ENCODE measurements at regions not wholly inside any gene's neighbourhood (a gene's known extent, or its start where the extent isn't known, plus 50 kb on each side); places are given as distances from the start of the nearest gene placed in this dataset.

DNA sequence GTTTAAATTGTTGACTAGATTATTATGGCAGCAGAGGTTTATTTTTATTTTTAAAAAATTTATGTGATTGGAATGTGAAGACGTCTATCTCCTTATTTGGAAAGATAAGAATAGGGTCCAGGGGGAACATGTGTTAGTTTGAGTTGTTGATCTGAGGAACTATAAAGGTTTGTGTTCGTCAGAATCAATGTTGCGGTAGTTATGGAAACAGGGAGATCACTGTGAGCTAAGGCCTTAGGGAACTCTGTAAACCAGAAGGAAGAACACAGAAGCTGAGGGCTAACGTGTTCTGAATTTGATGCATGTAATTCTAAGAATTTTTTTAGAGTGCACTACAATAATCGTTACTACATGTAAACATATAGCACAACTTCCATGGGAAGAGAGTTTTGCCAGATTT is 168.5 kb upstream of the ZSWIM2 start:
- Histone ChIP-seq H3K9me3 (ENCODE audit: insufficient read depth, low read length) (no peaks in the 10 kb centered on the region), H3K9ac (ENCODE audit: low read length) (no peak overlapping the region), H3K4me2 (ENCODE audit: low read length) (no peak overlapping the region), H3K4me3 (ENCODE audit: low read length) (no peak overlapping the region), H4K20me1 (ENCODE audit: insufficient read depth, low read length) (no peaks in the 10 kb centered on the region), H3K27me3 (ENCODE audit: low read depth, low read length) (no peaks in the 10 kb centered on the region), H3K79me2 (ENCODE audit: low read length) (no peaks in the 10 kb centered on the region), H3K4me1 (ENCODE audit: low read length) (no peaks in the 10 kb centered on the region), H3K27ac (ENCODE audit: low read length) (no peak overlapping the region), H2AFZ (ENCODE audit: low read depth, low read length) (no peak overlapping the region), H3K36me3 (replicated peaks; ENCODE audit: low read depth, low read length) (no peaks in the 10 kb centered on the region)
- TF ChIP-seq EZH2phosphoT487 (IDR thresholded peaks at IDR 0.05; ENCODE audit: low read depth), result no peak
- TF ChIP-seq, protein P1, sequence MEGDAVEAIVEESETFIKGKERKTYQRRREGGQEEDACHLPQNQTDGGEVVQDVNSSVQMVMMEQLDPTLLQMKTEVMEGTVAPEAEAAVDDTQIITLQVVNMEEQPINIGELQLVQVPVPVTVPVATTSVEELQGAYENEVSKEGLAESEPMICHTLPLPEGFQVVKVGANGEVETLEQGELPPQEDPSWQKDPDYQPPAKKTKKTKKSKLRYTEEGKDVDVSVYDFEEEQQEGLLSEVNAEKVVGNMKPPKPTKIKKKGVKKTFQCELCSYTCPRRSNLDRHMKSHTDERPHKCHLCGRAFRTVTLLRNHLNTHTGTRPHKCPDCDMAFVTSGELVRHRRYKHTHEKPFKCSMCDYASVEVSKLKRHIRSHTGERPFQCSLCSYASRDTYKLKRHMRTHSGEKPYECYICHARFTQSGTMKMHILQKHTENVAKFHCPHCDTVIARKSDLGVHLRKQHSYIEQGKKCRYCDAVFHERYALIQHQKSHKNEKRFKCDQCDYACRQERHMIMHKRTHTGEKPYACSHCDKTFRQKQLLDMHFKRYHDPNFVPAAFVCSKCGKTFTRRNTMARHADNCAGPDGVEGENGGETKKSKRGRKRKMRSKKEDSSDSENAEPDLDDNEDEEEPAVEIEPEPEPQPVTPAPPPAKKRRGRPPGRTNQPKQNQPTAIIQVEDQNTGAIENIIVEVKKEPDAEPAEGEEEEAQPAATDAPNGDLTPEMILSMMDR (IDR thresholded peaks at IDR 0.05; ENCODE audit: low read depth, low read length), result no peak

GRCh38 chr2:187013058-187013457 is 164.1 kb upstream of the ZSWIM2 start:
- no peak overlapping the region for H3K27ac ChIP-seq (ENCODE audit: low read length)
- no peaks in the 10 kb centered on the region for H4K20me1 ChIP-seq (ENCODE audit: insufficient read depth, low read length)
- no peak overlapping the region for H3K4me3 ChIP-seq (ENCODE audit: low read length)
- no peak overlapping the region for H3K4me2 ChIP-seq (ENCODE audit: low read length)
- H3K4me1 ChIP-seq (ENCODE audit: low read length), result 0 out of 2 replicates have a peak, but pooled peaks cover 2% of the 10 kb centered on the region
- H3K9ac ChIP-seq (ENCODE audit: low read length), result no peak overlapping the region
- TF ChIP-seq, protein P1 (IDR thresholded peaks at IDR 0.05; ENCODE audit: low read depth, low read length), result no peak
- TF ChIP-seq EZH2phosphoT487 (IDR thresholded peaks at IDR 0.05; ENCODE audit: low read depth), result no peak
- no peaks in the 10 kb centered on the region for H3K9me3 ChIP-seq (ENCODE audit: insufficient read depth, low read length)
- no peak overlapping the region for H2AFZ ChIP-seq (ENCODE audit: low read depth, low read length)
- no peaks in the 10 kb centered on the region for H3K27me3 ChIP-seq (ENCODE audit: low read depth, low read length)
- no peaks in the 10 kb centered on the region for H3K79me2 ChIP-seq (ENCODE audit: low read length)
- no peaks in the 10 kb centered on the region for H3K36me3 ChIP-seq (replicated peaks; ENCODE audit: low read depth, low read length)

GRCh38 chr2:187011206-187011832 is 162.3 kb upstream of the ZSWIM2 start:
- H2AFZ ChIP-seq (ENCODE audit: low read depth, low read length), result no peak overlapping the region
- H3K4me2 ChIP-seq (ENCODE audit: low read length), result no peak overlapping the region
- H3K27me3 ChIP-seq (ENCODE audit: low read depth, low read length), result no peaks in the 10 kb centered on the region
- H3K79me2 ChIP-seq (ENCODE audit: low read length), result no peaks in the 10 kb centered on the region
- no peaks in the 10 kb centered on the region for H3K9me3 ChIP-seq (ENCODE audit: insufficient read depth, low read length)
- H3K4me3 ChIP-seq (ENCODE audit: low read length), result no peak overlapping the region
- no peak overlapping the region for H3K9ac ChIP-seq (ENCODE audit: low read length)
- 0 out of 2 replicates have a peak, but pooled peaks cover 6% of the 10 kb centered on the region for H3K4me1 ChIP-seq (ENCODE audit: low read length)
- H3K27ac ChIP-seq (ENCODE audit: low read length), result no peak overlapping the region
- TF ChIP-seq EZH2phosphoT487 (IDR thresholded peaks at IDR 0.05; ENCODE audit: low read depth), result no peak
- TF ChIP-seq, protein P1 (IDR thresholded peaks at IDR 0.05; ENCODE audit: low read depth, low read length), result no peak
- no peaks in the 10 kb centered on the region for H3K36me3 ChIP-seq (replicated peaks; ENCODE audit: low read depth, low read length)
- no peaks in the 10 kb centered on the region for H4K20me1 ChIP-seq (ENCODE audit: insufficient read depth, low read length)

GRCh38 chr2:187009483-187010239 is 160.7 kb upstream of the ZSWIM2 start:
- Histone ChIP-seq H3K27me3 (ENCODE audit: low read depth, low read length) (no peaks in the 10 kb centered on the region), H4K20me1 (ENCODE audit: insufficient read depth, low read length) (no peaks in the 10 kb centered on the region), H3K27ac (ENCODE audit: low read length) (no peak overlapping the region), H2AFZ (ENCODE audit: low read depth, low read length) (no peak overlapping the region), H3K9me3 (ENCODE audit: insufficient read depth, low read length) (no peaks in the 10 kb centered on the region), H3K36me3 (replicated peaks; ENCODE audit: low read depth, low read length) (no peaks in the 10 kb centered on the region), H3K4me2 (ENCODE audit: low read length) (no peak overlapping the region), H3K4me1 (ENCODE audit: low read length) (0 out of 2 replicates have a peak, but pooled peaks cover 6% of the 10 kb centered on the region), H3K79me2 (ENCODE audit: low read length) (no peaks in the 10 kb centered on the region), H3K9ac (ENCODE audit: low read length) (no peak overlapping the region), H3K4me3 (ENCODE audit: low read length) (no peak overlapping the region)
- TF ChIP-seq EZH2phosphoT487 (IDR thresholded peaks at IDR 0.05; ENCODE audit: low read depth), result no peak
- TF ChIP-seq, protein P1 (IDR thresholded peaks at IDR 0.05; ENCODE audit: low read depth, low read length), result no peak

Data from OCI-LY3 (cell line).